Mucosa of rectum (tissue), 2 donors: ENCODE measurements at regions not wholly inside any gene's neighbourhood (a gene's known extent, or its start where the extent isn't known, plus 50 kb on each side); places are given as distances from the start of the nearest gene placed in this dataset.
"Not testable (repeated sequence)": the region's sequence is repeated elsewhere in the genome, so short reads cannot be mapped to it uniquely, and the experiment has no call there.

Experiments used
- H3K27ac ChIP-seq, 2 donors: one replicate each; pipeline ENCODE4 v1.7.0; 2013; ENCODE audit warnings: inconsistent platforms in 2 of 2, low read depth in 2 of 2, low read length in 2 of 2
- H3K27me3 ChIP-seq, 2 donors: one replicate each; pipeline ENCODE4 v1.7.0; 2013; ENCODE audit warnings: low read length in 2 of 2; ENCODE audit not compliant: control insufficient read depth in 2 of 2, insufficient read depth in 2 of 2
- H3K36me3 ChIP-seq, 2 donors: one replicate each; pipeline ENCODE4 v1.7.0; 2013; ENCODE audit warnings: low read length in 2 of 2; ENCODE audit not compliant: control insufficient read depth in 2 of 2, insufficient read depth in 2 of 2
- H3K4me1 ChIP-seq, 2 donors: one replicate each; pipeline ENCODE4 v1.7.0; 2013; ENCODE audit warnings: low read length in 2 of 2, mild to moderate bottlenecking in 1 of 2; ENCODE audit not compliant: control insufficient read depth in 2 of 2, insufficient read depth in 2 of 2
- H3K4me3 ChIP-seq, 2 donors: one replicate each; pipeline ENCODE4 v1.7.0; 2013; ENCODE audit warnings: low read length in 2 of 2
- H3K9ac ChIP-seq, 2 donors: one replicate each; pipeline ENCODE4 v1.7.0; 2013; ENCODE audit warnings: low read length in 2 of 2, low read depth in 1 of 2, mild to moderate bottlenecking in 1 of 2
- H3K9me3 ChIP-seq, 2 donors: one replicate each; pipeline ENCODE4 v1.7.0; 2013; ENCODE audit warnings: low read length in 2 of 2; ENCODE audit not compliant: control insufficient read depth in 2 of 2
- donor health status: healthy.
- donor health status: Normal muscosa, but diverticular disease.

GRCh38 chr4:23966725-23967124 is 76.9 kb upstream of the PPARGC1A start:
- Histone ChIP-seq H3K27me3 (no peaks in the 10 kb centered on the region), H3K4me1 (no peaks in the 10 kb centered on the region), H3K27ac (no peak overlapping the region), H3K4me3 (no peak overlapping the region), H3K36me3 (no peaks in the 10 kb centered on the region), H3K9me3 (no peaks in the 10 kb centered on the region), H3K9ac (no peak overlapping the region)

- no peaks in the 10 kb centered on the region for H3K27me3 ChIP-seq
- no peaks in the 10 kb centered on the region for H3K4me1 ChIP-seq
- H3K9ac ChIP-seq: no peak overlapping the region
- no peaks in the 10 kb centered on the region for H3K9me3 ChIP-seq
- H3K4me3 ChIP-seq: no peak overlapping the region
- no peak overlapping the region for H3K27ac ChIP-seq
- no peaks in the 10 kb centered on the region for H3K36me3 ChIP-seq
Observed at GRCh38 chr4:23962462-23962861, 72.6 kb upstream of the PPARGC1A start.

- not testable (repeated sequence) for H3K27ac ChIP-seq, H3K27me3 ChIP-seq, H3K4me1 ChIP-seq, H3K9ac ChIP-seq, H3K36me3 ChIP-seq, H3K4me3 ChIP-seq, H3K9me3 ChIP-seq
Observed at GRCh38 chr4:23961395-23961794, 71.5 kb upstream of the PPARGC1A start.

GRCh38 chr4:23959396-23960148 is 69.7 kb upstream of the PPARGC1A start:
- Histone ChIP-seq H3K27ac (no peak overlapping the region), H3K4me3 (no peak overlapping the region), H3K9ac (no peak overlapping the region), H3K27me3 (no peaks in the 10 kb centered on the region), H3K9me3 (no peaks in the 10 kb centered on the region), H3K36me3 (no peaks in the 10 kb centered on the region), H3K4me1 (peaks cover 0 to 2% of the 10 kb centered on the region in 2 donors)

GRCh38 chr4:23958749-23959148 is 68.9 kb upstream of the PPARGC1A start:
- H3K4me1 ChIP-seq: peaks cover 0 to 2% of the 10 kb centered on the region in 2 donors
- H3K36me3 ChIP-seq: no peaks in the 10 kb centered on the region
- no peak overlapping the region for H3K9ac ChIP-seq
- no peaks in the 10 kb centered on the region for H3K27me3 ChIP-seq
- no peak overlapping the region for H3K4me3 ChIP-seq
- H3K9me3 ChIP-seq: no peaks in the 10 kb centered on the region
- H3K27ac ChIP-seq: no peak overlapping the region

- H3K9me3 ChIP-seq: no peaks in the 10 kb centered on the region
- no peak overlapping the region for H3K27ac ChIP-seq
- no peaks in the 10 kb centered on the region for H3K27me3 ChIP-seq
- H3K4me1 ChIP-seq: peaks cover 0 to 2% of the 10 kb centered on the region in 2 donors
- H3K4me3 ChIP-seq: no peak overlapping the region
- H3K36me3 ChIP-seq: no peaks in the 10 kb centered on the region
- no peak overlapping the region for H3K9ac ChIP-seq
Observed at GRCh38 chr4:23957465-23957864, 67.6 kb upstream of the PPARGC1A start.

GRCh38 chr4:23956601-23957364 is 66.9 kb upstream of the PPARGC1A start:
- Histone ChIP-seq H3K4me1 (peaks cover 0 to 2% of the 10 kb centered on the region in 2 donors), H3K4me3 (no peak overlapping the region), H3K27me3 (no peaks in the 10 kb centered on the region), H3K9me3 (no peaks in the 10 kb centered on the region), H3K9ac (no peak overlapping the region), H3K36me3 (no peaks in the 10 kb centered on the region), H3K27ac (no peak overlapping the region)

- Histone ChIP-seq H3K36me3 (no peaks in the 10 kb centered on the region), H3K9me3 (no peaks in the 10 kb centered on the region), H3K9ac (no peak overlapping the region), H3K27me3 (no peaks in the 10 kb centered on the region), H3K4me3 (no peak overlapping the region), H3K27ac (no peak overlapping the region), H3K4me1 (peaks cover 0 to 2% of the 10 kb centered on the region in 2 donors)
Observed at GRCh38 chr4:23952258-23952657, 62.4 kb upstream of the PPARGC1A start.

GRCh38 chr4:23947826-23948225 is 58.0 kb upstream of the PPARGC1A start:
- H3K4me3 ChIP-seq: no peak overlapping the region
- H3K9me3 ChIP-seq: no peaks in the 10 kb centered on the region
- H3K4me1 ChIP-seq: no peaks in the 10 kb centered on the region
- H3K9ac ChIP-seq: no peak overlapping the region
- H3K27me3 ChIP-seq: no peaks in the 10 kb centered on the region
- H3K27ac ChIP-seq: no peak overlapping the region
- H3K36me3 ChIP-seq: no peaks in the 10 kb centered on the region

- no peak overlapping the region for H3K27ac ChIP-seq
- H3K36me3 ChIP-seq: no peaks in the 10 kb centered on the region
- H3K9ac ChIP-seq: no peak overlapping the region
- H3K27me3 ChIP-seq: no peaks in the 10 kb centered on the region
- no peak overlapping the region for H3K4me3 ChIP-seq
- no peaks in the 10 kb centered on the region for H3K9me3 ChIP-seq
- no peaks in the 10 kb centered on the region for H3K4me1 ChIP-seq
Observed at GRCh38 chr4:23946299-23946698, 56.5 kb upstream of the PPARGC1A start.
